A673 (cell line): ENCODE measurements at regions not wholly inside any gene's neighbourhood (a gene's known extent, or its start where the extent isn't known, plus 50 kb on each side); places are given as distances from the start of the nearest gene placed in this dataset.
"Not testable (repeated sequence)": the region's sequence is repeated elsewhere in the genome, so short reads cannot be mapped to it uniquely, and the experiment has no call there.

Experiments
- BruUV-seq: library from RNA; stranded (reverse); fragments of 400-500 nt; replicated peaks from 2 replicates; lab custom pipeline; 2021; lab: Mats Ljungman, UMichigan
- CTCF ChIA-PET: fragments of 300-600 bp; sonication (Branson Sonifier 250); formaldehyde crosslinking; loops from one replicate; lab custom pipeline; 2022; ENCODE audit warnings: antibody characterized with exemption; lab: Charles Lee
- POLR2A ChIA-PET: fragments of 300-600 bp; sonication (Branson Sonifier 250); formaldehyde crosslinking; loops from one replicate; lab custom pipeline; 2022; ENCODE audit warnings: antibody characterized with exemption; ENCODE audit not compliant: low non-redundant PET; lab: Charles Lee
- DNase-seq: peaks from one replicate; pipeline ENCODE4 v3.0.0-alpha.2; 2015; ENCODE audit warnings: low spot score
- H3K27ac ChIP-seq: fragments of 200-600 bp; sonication (generic); 2 replicates; pipeline ENCODE4 v1.5.1; 2016; ENCODE audit warnings: mixed run types, low read depth, mild to moderate bottlenecking, mixed read lengths, antibody characterized with exemption, low read length; ENCODE audit not compliant: poor library complexity, severe bottlenecking
- H3K27me3 ChIP-seq: fragments of 200-600 bp; sonication (generic); replicated peaks from 2 replicates; pipeline ENCODE4 v1.6.1; 2017; ENCODE audit warnings: mixed run types, low read depth, mild to moderate bottlenecking, mixed read lengths, antibody characterized with exemption, low read length; ENCODE audit not compliant: insufficient read depth, poor library complexity
- H3K36me3 ChIP-seq: fragments of 200-600 bp; sonication (generic); 2 replicates; pipeline ENCODE4 v1.6.1; 2016; ENCODE audit warnings: mixed run types, mild to moderate bottlenecking, mixed read lengths, antibody characterized with exemption, low read length; ENCODE audit not compliant: insufficient read depth, poor library complexity, severe bottlenecking
- H3K4me1 ChIP-seq: fragments of 200-600 bp; sonication (generic); 2 replicates; pipeline ENCODE4 v1.6.1; 2017; ENCODE audit warnings: mixed run types, mild to moderate bottlenecking, mixed read lengths, antibody characterized with exemption, low read length; ENCODE audit not compliant: insufficient read depth, poor library complexity, severe bottlenecking
- H3K4me3 ChIP-seq: fragments of 200-600 bp; sonication (generic); 2 replicates; pipeline ENCODE4 v1.5.1; 2016; ENCODE audit warnings: low read depth, mixed run types, mild to moderate bottlenecking, mixed read lengths, low read length; ENCODE audit not compliant: poor library complexity, severe bottlenecking
- H3K9me3 ChIP-seq: fragments of 200-600 bp; sonication (generic); 2 replicates; pipeline ENCODE4 v1.6.1; 2016; ENCODE audit warnings: mixed run types, low read depth, mild to moderate bottlenecking, mixed read lengths, antibody characterized with exemption, low read length; ENCODE audit not compliant: poor library complexity, severe bottlenecking
- EZH2 ChIP-seq: fragments of 200-600 bp; sonication (generic); IDR thresholded peaks from 2 replicates; pipeline ENCODE4 v1.6.1; 2017; ENCODE audit warnings: borderline replicate concordance, low read depth, mild to moderate bottlenecking, mixed read lengths, antibody characterized with exemption, low read length; ENCODE audit not compliant: poor library complexity, severe bottlenecking
- intact Hi-C: fragments of 100-400 bp; cut with micrococcal nuclease; formaldehyde crosslinking; loops from one replicate; pipeline ENCODE4 v1.10.0; 2022; ENCODE audit not compliant: unreplicated experiment
- TF ChIP-seq, protein P1 (sequence below): fragments of 300-800, 200-600 bp; sonication (generic); conservative IDR thresholded peaks from 2 replicates; pipeline ENCODE4 v1.5.1; 2017; ENCODE audit warnings: low read depth, mild to moderate bottlenecking, antibody characterized with exemption, low read length, moderate library complexity, mixed read lengths

DNA sequence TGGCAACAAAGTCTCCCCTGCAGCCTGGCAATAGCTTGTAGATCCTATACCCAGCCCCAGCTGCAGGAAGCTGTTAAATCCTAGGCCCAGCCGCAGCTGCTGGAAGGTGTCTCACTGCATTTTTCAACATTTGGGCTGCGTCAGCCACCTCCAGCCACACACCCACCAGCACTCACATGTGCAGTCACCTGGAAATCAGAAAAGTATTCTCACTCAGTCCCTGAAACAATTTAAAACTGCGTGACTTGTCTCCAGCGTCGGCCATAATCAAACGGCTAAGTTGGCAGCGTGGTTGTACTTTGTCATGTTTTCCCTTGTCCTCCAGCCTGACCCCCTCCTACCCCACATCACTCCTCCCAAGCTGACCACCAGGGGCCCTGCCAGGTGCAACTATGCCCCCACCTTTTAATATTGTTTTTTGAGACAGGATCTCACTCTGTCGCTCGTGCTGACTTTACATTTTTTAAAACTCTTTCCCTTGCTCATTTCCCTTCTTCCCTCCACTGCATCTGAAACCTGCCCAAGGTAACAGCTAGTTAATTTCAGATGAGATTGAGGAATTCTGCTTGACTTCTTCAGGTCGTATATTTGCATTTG lies 97.2 kb upstream of the FRG1 start:
- ChIA-PET POLR2A (no interaction called here), CTCF (no interaction called here)
- no peak overlapping the region for H3K27ac ChIP-seq
- no peaks in the 10 kb centered on the region for H3K36me3 ChIP-seq
- BruUV-seq, result no TSS peak
- no peak for DNase-seq
- no peaks in the 10 kb centered on the region for H3K4me1 ChIP-seq
- no peaks in the 10 kb centered on the region for H3K27me3 ChIP-seq
- H3K4me3 ChIP-seq, result no peak overlapping the region
- TF ChIP-seq, protein P1, sequence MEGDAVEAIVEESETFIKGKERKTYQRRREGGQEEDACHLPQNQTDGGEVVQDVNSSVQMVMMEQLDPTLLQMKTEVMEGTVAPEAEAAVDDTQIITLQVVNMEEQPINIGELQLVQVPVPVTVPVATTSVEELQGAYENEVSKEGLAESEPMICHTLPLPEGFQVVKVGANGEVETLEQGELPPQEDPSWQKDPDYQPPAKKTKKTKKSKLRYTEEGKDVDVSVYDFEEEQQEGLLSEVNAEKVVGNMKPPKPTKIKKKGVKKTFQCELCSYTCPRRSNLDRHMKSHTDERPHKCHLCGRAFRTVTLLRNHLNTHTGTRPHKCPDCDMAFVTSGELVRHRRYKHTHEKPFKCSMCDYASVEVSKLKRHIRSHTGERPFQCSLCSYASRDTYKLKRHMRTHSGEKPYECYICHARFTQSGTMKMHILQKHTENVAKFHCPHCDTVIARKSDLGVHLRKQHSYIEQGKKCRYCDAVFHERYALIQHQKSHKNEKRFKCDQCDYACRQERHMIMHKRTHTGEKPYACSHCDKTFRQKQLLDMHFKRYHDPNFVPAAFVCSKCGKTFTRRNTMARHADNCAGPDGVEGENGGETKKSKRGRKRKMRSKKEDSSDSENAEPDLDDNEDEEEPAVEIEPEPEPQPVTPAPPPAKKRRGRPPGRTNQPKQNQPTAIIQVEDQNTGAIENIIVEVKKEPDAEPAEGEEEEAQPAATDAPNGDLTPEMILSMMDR, result no peak
- TF ChIP-seq EZH2, result no peak
- intact Hi-C loops, result no loop called here
- no peaks in the 10 kb centered on the region for H3K9me3 ChIP-seq

DNA sequence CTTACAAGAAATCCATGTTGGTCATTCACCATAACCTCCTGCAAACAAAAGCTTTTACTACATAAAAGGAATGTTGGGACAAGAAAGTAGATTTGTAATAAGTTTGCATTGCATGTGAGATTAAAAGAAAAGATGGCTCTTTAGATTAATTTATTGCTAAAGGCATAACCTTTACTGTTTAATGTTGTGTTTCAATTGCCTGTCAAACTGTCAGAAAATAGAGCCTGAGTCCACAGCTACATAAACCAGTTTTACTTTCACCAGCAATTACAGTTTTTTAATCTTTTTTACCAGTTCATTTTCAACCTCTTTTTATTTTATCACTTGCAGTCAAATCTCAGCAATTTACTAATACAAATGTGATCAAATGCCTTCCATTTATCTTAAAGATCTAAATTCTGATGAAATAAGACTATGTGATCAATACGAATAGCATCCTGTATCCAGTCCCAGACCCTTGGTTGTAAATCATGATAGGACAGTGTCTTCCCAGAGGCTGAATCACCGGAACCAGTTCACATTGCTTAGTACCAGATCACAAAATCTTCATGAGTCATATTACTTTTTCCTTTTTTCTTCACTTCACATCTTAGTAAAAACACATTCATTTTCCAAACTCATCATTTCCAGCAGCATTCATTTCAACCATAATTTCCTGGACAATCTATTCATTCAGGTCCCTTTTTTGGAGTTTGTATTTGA lies 95.4 kb upstream of the FRG1 start:
- intact Hi-C loops, result no loop called here
- no peaks in the 10 kb centered on the region for H3K27me3 ChIP-seq
- H3K36me3 ChIP-seq, result no peaks in the 10 kb centered on the region
- no peaks in the 10 kb centered on the region for H3K4me1 ChIP-seq
- POLR2A ChIA-PET, result no interaction called here
- TF ChIP-seq EZH2, result no peak
- TF ChIP-seq, protein P1, result no peak
- no peak overlapping the region for H3K4me3 ChIP-seq
- no TSS peak for BruUV-seq
- no peak overlapping the region for H3K27ac ChIP-seq
- DNase-seq, result no peak
- CTCF ChIA-PET, result no interaction called here
- no peaks in the 10 kb centered on the region for H3K9me3 ChIP-seq

DNA sequence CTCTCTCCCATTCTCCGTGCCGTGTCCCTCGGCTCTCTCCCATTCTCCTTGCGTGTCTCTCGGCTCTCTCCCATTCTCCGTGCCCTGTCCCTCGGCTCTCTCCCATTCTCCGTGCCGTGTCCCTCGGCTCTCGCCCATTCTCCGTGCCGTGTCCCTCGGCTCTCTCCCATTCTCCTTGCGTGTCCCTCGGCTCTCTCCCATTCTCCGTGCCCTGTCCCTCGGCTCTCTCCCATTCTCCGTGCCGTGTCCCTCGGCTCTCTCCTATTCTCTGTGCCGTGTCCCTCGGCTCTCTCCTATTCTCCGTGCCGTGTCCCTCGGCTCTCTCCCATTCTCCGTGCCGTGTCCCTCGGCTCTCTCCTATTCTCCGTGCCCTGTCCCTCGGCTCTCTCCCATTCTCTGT lies 94.6 kb upstream of the FRG1 start:
- POLR2A ChIA-PET, H3K27ac ChIP-seq, H3K36me3 ChIP-seq, CTCF ChIA-PET, H3K27me3 ChIP-seq, BruUV-seq, intact Hi-C loops, H3K9me3 ChIP-seq, H3K4me1 ChIP-seq, DNase-seq, H3K4me3 ChIP-seq: not testable (repeated sequence)

DNA sequence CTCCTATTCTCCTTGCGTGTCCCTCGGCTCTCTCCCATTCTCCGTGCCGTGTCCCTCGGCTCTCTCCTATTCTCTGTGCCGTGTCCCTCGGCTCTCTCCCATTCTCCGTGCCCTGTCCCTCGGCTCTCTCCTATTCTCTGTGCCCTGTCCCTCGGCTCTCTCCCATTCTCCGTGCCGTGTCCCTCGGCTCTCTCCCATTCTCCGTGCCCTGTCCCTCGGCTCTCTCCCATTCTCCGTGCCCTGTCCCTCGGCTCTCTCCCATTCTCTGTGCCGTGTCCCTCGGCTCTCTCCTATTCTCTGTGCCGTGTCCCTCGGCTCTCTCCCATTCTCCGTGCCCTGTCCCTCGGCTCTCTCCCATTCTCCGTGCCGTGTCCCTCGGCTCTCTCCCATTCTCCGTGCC lies 94.1 kb upstream of the FRG1 start:
- BruUV-seq, H3K9me3 ChIP-seq, H3K4me1 ChIP-seq, H3K27me3 ChIP-seq, CTCF ChIA-PET, H3K4me3 ChIP-seq, H3K36me3 ChIP-seq, DNase-seq, H3K27ac ChIP-seq, POLR2A ChIA-PET, intact Hi-C loops: not testable (repeated sequence)

DNA sequence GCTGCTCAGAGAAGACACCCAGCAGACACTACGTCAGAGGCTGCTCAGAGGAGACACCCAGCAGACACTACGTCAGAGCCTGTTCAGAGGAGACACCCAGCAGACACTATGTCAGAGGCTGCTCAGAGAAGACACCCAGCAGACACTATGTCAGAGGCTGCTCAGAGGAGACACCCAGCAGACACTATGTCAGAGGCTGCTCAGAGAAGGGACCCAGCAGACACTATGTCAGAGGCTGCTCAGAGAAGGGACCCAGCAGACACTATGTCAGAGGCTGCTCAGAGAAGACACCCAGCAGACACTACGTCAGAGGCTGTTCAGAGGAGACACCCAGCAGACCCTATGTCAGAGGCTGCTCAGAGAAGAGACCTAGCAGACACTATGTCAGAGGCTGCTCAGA lies 92.0 kb upstream of the FRG1 start:
- intact Hi-C loops, POLR2A ChIA-PET, H3K4me1 ChIP-seq, H3K9me3 ChIP-seq, H3K27me3 ChIP-seq, BruUV-seq, H3K27ac ChIP-seq, H3K4me3 ChIP-seq, H3K36me3 ChIP-seq, CTCF ChIA-PET, DNase-seq: not testable (repeated sequence)
